HG03457 (cell line): ENCODE measurements at regions not wholly inside any gene's neighbourhood (a gene's known extent, or its start where the extent isn't known, plus 50 kb on each side); places are given as distances from the start of the nearest gene placed in this dataset.
A peak's percentile ranks its signal among the peaks of the same experiment; 100 is the strongest.
"Not testable (repeated sequence)": the region's sequence is repeated elsewhere in the genome, so short reads cannot be mapped to it uniquely, and the experiment has no call there.

Source experiments
- ATAC-seq: cut with Tn5 transposase; IDR thresholded peaks from one replicate; pipeline ENCODE4 v1.9.1; 2021; ENCODE audit warnings: moderate number of reproducible peaks; ENCODE audit not compliant: unreplicated experiment

- no peak for ATAC-seq
Measured at GRCh38 chr7:114802632-114803031, 119.3 kb upstream of the MDFIC start.

- no peak for ATAC-seq
Measured at GRCh38 chr7:114806590-114807162, 115.2 kb upstream of the MDFIC start.

- no peak for ATAC-seq
Measured at GRCh38 chr7:114812570-114812969, 109.3 kb upstream of the MDFIC start.

- no peak for ATAC-seq
Measured at GRCh38 chr7:114813624-114814023, 108.3 kb upstream of the MDFIC start.

- ATAC-seq: not testable (repeated sequence)
Measured at GRCh38 chr7:114817036-114817435, 104.9 kb upstream of the MDFIC start.

- no peak for ATAC-seq
Measured at GRCh38 chr7:114818501-114818900, 103.4 kb upstream of the MDFIC start.

GRCh38 chr7:114819616-114820362, 102.1 kb upstream of the MDFIC start:
- no peak for ATAC-seq

GRCh38 chr7:114821030-114821900, 100.6 kb upstream of the MDFIC start:
- no peak for ATAC-seq

- ATAC-seq: no peak
Measured at GRCh38 chr7:114822131-114822530, 99.8 kb upstream of the MDFIC start.

- ATAC-seq: no peak
Measured at GRCh38 chr7:114822844-114823243, 99.0 kb upstream of the MDFIC start.

GRCh38 chr7:114823290-114823689, 98.6 kb upstream of the MDFIC start:
- no peak for ATAC-seq

- no peak for ATAC-seq
Measured at GRCh38 chr7:114825423-114825951, 96.4 kb upstream of the MDFIC start.

- ATAC-seq: no peak
Measured at GRCh38 chr7:114830952-114831351, 90.9 kb upstream of the MDFIC start.

GRCh38 chr7:114832906-114833595, 88.8 kb upstream of the MDFIC start:
- ATAC-seq: peak; percentile 93

GRCh38 chr7:114835303-114835702, 86.6 kb upstream of the MDFIC start:
- ATAC-seq: no peak

GRCh38 chr7:114835861-114836260, 86.0 kb upstream of the MDFIC start:
- ATAC-seq: no peak

- no peak for ATAC-seq
Measured at GRCh38 chr7:114842551-114843065, 79.3 kb upstream of the MDFIC start.

GRCh38 chr7:114843102-114843501, 78.8 kb upstream of the MDFIC start:
- ATAC-seq: no peak

- no peak for ATAC-seq
Measured at GRCh38 chr7:114851406-114852061, 70.4 kb upstream of the MDFIC start.

GRCh38 chr7:114852293-114852692, 69.6 kb upstream of the MDFIC start:
- no peak for ATAC-seq
